NCI-H187 (cell line): ENCODE measurements at regions not wholly inside any gene's neighbourhood (a gene's known extent, or its start where the extent isn't known, plus 50 kb on each side); places are given as distances from the start of the nearest gene placed in this dataset.

Source experiments
- DNase-seq, 2 experiments: peaks; one replicate each; lab custom pipeline; 2025; lab: John Stamatoyannopoulos, UW

- DNase-seq = no peak
These were observed 138.8 kb downstream of the TUSC7 start for GRCh38 chr3:116848248-116848829.

DNA sequence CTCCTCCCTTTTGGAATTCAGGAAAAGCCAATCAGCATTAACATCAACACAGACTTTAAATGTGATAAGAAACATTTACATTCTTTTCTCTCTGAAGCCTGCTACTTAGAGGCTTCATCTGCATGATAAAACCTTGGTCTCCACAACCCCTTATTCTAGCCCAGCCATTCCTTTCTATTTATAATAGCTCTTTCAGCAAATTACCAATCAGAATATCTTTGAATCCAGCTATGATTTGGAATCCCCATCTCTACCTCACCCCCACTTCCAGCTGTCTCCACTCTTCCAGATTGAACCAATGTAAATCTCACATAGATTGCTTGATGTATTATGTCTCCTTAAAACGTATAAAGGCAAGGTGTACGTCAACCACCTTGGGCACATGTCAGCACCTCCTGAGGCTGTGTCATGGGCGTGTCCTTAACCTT lies 139.7 kb downstream of the TUSC7 start:
- DNase-seq = no peak

DNA sequence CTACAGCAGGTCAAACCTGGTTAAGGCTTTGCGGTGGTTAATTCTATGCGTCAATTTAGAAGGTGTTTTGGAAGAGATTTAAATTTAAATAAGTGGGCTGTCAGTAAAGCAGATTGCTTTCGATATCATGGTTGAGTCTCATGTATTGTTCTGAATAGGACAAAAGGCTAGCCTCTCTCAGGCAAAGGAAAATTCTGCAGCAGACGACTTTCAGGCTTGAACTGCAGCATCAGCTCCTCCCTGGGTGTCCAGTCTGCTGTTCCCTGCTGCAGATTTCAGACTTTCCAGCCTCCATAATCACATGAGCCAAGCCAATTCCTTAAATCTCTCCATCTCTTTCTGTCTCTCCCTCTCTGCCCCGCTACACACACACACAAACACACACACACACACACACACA lies 143.2 kb downstream of the TUSC7 start:
- DNase-seq = no peak

- no peak for DNase-seq
These were observed 153.7 kb downstream of the TUSC7 start for GRCh38 chr3:116863270-116863770.

DNA sequence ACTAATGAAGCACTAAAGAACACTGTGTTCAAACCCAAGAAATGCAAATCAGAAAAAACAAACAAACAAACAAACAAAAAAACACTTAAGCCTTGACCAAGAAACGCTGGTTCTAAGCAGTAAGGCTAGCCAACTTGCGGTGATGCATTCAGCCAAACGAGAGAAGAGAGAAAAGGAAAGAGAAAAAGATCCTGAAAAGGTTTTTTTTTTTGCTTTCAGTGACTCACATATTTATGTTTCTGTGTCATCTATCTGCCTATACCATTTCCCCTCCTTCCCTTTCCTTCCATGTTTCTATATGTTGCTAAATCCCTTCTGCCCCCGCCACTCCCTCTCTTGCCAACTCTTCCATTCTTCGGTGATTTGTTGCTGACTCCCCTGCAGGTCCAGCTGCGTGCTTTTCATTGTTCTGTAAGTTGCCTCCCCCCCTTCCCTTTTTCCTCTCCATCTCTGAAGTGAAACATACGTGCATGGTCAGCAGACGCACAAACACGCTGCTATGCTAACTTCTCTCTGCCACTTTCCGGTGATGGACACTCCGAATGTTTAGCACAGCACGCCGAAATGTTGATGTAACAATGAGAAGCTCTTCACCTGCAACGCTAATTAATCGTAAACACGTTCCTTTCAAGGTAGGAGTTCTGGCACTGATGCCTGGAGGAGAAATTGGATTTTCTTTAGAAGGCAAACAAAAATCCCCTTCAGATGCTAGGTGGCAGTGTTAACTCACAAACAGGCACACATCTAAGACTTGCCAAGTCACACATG lies 154.4 kb downstream of the TUSC7 start:
- DNase-seq = peak in 1 of 2 experiments; percentile 4

DNA sequence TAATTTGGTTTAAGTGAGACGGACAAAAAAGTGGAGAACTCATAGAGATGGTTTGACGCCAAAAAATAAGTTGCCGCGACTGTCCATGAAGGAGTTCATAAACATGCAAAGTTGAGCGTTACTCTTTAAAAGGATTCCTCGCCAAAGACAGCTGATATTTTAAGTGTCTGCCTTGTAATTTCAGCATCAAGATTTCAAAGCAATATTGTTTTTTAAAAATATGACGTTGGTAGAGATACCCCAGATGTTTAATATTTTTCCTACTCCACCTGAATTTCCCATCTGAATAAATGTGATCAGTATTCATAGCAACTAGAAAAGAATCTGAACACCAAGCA lies 155.0 kb downstream of the TUSC7 start:
- no peak for DNase-seq

- no peak for DNase-seq
These were observed 160.8 kb downstream of the TUSC7 start for GRCh38 chr3:116870379-116870778.

DNA sequence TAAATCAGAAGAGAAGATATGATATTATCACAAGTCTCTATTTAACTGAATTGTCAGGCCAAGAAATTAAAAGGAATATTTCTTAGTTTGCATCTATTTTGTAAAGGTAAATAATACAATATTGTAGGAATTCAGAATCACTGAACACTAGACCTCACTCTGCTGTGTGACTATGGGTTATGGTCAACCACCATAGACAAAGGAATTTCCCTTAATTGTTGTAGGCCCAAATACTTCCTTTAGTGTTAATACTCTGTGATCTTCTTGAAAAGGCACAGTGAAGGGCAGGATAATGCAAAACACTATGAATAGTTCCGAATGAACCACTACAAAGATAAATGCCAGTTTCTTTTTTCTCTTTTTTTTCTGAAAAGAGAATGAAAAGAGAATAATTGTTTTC lies 162.3 kb downstream of the TUSC7 start:
- DNase-seq = no peak

DNA sequence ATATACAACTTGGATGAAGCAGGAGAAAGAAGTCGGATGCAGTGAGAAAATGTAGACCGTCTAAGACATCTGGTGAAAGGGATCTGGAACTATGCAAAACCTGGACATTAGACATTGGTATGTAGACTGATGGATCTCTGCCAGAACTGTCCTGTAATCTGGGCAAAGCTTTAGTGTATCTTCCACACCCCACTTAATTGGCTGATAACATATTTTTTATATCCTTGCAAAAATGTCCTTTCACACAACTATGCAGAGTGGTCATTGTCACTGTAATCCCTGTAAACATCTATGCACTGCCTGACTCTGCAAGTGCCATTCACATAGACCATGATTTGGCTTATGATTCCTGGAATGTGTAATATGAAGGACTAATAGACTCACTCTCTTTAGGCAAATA lies 163.1 kb downstream of the TUSC7 start:
- no peak for DNase-seq

DNA sequence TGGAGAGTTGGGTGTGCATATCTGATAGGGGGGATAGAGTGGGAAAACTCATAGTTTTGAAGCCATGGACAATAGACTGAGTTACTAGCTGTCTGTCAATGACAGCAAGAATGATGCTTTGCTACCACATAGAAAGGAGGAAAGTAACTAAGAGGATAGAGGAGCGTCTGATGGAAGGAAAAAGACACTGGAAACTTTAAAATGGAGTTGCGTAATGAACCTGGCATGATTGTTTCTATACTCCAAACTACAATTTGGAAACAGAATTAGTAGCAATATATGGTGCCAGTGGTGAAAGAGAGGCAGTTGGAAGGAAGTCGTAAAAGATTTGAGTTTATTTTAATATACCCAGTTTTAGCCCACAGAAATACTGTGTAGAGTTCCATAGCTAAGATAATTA lies 163.6 kb downstream of the TUSC7 start:
- no peak for DNase-seq

- DNase-seq = no peak
These were observed 168.4 kb downstream of the TUSC7 start for GRCh38 chr3:116877968-116878367.

DNA sequence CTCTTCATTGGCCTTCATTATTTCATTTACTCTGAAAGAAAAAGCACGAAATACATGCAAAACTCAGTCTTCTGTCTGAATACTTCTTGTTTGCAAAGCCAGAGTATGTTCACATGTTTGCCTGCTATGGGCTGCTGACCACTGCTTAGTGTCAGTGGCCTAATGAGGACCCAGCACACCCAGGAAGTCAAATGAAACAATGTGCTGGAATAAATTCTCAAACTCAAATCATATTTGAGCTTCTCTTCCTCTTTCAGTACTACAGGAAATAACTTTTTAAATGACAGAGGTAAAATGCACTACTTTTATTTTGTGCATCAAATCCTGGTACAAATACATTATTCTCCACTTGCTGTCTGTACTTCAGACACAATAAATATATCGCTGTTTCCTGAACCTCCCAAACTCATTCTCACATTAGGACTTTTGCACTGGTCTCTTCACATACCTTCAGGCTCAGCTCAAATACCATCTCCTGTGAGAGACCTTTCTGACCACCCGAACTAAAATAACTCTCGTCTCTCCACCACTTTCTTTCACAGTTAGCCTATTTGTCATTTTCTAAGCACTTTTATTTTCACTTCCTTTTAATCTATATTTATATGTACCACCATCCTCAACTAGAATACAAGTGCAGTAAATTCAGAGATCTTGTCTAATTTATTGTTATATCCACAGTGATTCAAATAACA lies 176.8 kb downstream of the TUSC7 start:
- no peak for DNase-seq

DNA sequence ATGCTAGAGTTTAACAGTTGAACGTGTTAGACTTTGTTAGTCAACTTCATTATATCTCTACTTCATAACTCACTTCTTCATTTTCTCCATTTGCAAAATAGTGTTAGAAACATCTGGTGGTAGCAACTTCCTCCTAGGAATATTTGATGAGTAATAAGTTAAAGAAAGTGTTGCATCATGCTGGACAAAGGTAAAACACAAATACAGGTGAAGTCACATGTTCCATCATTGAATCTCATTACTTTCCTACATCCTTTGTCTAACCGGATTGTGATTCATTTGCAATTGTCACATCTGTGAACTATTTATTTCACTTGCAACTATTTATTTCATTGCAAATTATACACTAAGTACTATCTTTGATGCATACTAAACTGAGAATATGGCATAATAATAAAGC lies 186.5 kb downstream of the TUSC7 start:
- DNase-seq = no peak

- DNase-seq = no peak
These were observed 187.8 kb downstream of the TUSC7 start for GRCh38 chr3:116897382-116897781.

- DNase-seq = no peak
These were observed 189.7 kb downstream of the TUSC7 start for GRCh38 chr3:116899253-116899652.

DNA sequence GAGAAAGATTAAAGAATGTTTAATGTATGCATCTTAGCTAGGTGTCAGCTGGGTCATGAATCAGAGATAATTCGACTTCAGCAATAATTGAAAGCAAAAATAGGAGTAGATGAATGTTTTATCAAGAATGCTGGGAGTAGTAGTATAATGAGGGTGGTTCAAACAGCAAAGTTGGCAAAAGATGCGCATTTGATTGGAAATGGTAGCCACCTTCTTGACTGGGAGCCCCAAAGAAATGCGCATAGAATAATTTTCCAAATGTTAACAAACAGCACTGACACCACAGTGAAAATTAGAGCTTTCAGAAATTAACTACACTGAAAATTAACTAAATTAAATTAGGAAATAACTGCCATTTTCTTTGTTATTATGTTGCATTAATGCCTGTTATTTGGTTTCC lies 195.8 kb downstream of the TUSC7 start:
- DNase-seq = no peak

DNA sequence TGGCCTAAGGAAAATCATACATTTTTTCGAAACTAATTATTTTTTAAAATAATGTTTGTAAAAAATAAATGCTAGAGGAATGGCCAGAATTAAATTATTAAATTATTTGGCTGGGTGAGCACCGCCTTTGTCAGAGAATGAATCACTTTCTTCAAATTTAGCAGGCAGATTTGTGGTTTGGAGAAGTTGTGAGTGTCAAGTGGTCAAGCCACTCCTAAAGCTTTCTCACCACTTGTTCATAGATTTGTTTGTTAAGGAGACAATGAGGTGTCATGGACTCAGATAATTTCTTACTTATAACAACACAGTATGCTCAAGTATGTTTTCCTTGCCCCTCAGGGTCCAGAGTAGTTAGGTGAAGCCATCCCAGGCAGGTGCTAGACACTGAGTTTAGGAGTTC lies 196.2 kb downstream of the TUSC7 start:
- DNase-seq = no peak

- DNase-seq = no peak
These were observed 202.5 kb downstream of the TUSC7 start for GRCh38 chr3:116912116-116912515.

DNA sequence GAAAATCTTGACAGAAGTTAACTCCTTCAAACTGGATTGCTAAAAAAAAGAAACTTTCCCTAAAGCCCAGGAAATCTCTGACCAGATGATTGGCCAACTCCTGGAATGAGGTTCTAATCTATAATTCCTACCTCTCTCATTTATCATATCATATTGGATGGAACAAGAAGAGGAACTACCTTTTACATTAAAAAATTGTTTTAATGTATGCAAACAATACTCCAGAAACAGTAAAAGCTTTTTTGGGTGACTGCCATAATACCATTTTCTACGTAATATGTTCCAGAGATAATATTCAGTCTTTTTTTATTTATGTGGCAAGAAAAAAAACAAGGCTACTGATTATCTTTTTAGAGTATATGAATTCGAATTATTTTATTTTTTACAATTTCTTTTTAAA lies 204.4 kb downstream of the TUSC7 start:
- DNase-seq = no peak

DNA sequence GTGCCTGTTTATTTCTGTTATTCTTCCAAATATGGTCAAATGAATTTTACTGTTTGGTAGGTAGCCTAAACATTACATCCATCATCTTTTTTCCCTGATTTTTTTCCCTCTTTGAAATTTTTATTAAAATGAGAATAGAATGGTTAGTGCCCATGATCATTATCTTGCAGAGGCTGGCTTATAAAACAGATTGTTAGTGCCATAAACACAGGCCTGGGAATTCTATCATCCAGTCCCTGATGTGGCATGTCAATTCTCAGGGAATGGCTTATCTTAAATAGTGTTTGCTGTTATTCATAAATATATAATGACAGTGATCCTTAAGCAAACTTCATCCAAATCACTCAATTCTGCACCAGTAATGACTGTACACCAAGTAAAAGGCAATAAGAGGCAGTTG lies 207.3 kb downstream of the TUSC7 start:
- DNase-seq = no peak

DNA sequence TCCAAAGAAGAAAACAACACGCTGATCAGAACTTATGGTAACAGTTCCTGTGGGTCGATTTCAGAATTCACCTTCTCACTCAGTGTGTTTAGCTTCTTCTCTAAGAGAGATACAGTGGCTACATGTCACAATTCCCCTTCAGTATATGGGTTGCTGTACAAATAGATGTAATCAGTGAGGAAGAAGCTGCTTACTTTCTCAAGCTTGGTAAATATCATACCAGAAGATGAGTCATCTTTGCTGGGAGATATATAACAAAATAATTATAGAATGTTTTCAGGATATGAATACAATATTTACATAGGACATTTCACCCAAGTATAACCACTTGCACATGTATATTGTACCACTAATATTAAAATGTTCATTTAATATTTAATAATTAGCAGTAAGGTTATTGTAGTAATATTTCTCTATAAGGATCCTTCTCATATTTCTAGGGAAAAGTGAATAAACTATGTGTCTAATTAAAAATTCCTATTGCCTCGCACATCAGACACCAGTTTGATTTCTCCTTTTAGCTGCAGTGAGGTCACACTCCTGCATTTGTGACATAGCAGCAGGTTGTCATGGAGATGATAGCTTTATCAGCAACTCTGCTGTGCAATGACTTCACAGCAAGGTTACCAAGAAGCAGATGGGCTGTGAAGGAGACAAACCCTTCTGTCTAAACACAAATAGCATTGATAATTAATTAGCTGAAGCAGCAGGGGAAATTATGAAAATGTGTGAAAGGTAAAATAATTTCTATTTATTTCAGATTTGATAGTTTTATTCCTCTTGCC lies 211.4 kb downstream of the TUSC7 start:
- no peak for DNase-seq

DNA sequence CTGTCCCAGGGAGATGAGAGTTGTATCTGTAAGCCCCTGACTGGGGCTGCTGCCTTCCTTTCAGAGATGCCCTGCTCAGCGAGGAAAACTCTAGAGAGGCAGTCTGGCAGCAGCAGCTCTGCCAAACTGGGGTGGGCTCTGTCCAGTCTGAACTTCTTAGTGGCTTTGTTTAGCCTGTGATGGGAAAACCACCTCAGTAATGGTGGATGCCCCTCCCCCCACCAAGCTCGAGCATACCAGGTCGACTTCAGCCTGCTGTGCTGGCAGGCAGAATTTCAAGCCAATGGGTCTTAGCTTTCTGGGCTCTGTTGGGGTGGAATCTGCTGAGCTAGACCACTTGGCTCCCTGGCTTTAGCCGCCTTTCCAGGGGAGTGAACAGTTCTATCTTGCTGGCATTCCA lies 218.3 kb downstream of the TUSC7 start:
- no peak for DNase-seq
